ENCODE measurements at regions not wholly inside any gene's neighbourhood (a gene's known extent, or its start where the extent isn't known, plus 50 kb on each side); places are given as distances from the start of the nearest gene placed in this dataset.

GRCh38 chr13:106850973-106851650, 283.2 kb upstream of the ARGLU1 start:
- H3K27ac ChIP-seq: no peak overlapping the region
- TF ChIP-seq CTCF (IDR thresholded peaks at IDR 0.05; ENCODE audit: low read depth, low read length): no peak
- no peaks in the 10 kb centered on the region for H3K27me3 ChIP-seq (ENCODE audit: insufficient read depth, low read depth, severe bottlenecking)
- DNase-seq: no peak
- no peaks in the 10 kb centered on the region for H3K36me3 ChIP-seq
- H3K4me3 ChIP-seq (ENCODE audit: low read depth, low read length): no peak overlapping the region
- H3K9me3 ChIP-seq (ENCODE audit: severe bottlenecking): no peaks in the 10 kb centered on the region

GRCh38 chr13:106846571-106847448, 278.9 kb upstream of the ARGLU1 start:
- no peak overlapping the region for H3K4me3 ChIP-seq (ENCODE audit: low read depth, low read length)
- no peaks in the 10 kb centered on the region for H3K36me3 ChIP-seq
- H3K9me3 ChIP-seq (ENCODE audit: severe bottlenecking): no peaks in the 10 kb centered on the region
- peaks cover 2% of the 10 kb centered on the region for H3K27me3 ChIP-seq (ENCODE audit: insufficient read depth, low read depth, severe bottlenecking)
- no peak for TF ChIP-seq CTCF (IDR thresholded peaks at IDR 0.05; ENCODE audit: low read depth, low read length)
- no peak overlapping the region for H3K27ac ChIP-seq
- no peak for DNase-seq

- H3K4me3 ChIP-seq (ENCODE audit: low read depth, low read length): no peak overlapping the region
- no peak overlapping the region for H3K27ac ChIP-seq
- H3K36me3 ChIP-seq: no peaks in the 10 kb centered on the region
- no peak for TF ChIP-seq CTCF (IDR thresholded peaks at IDR 0.05; ENCODE audit: low read depth, low read length)
- peaks cover 13% of the 10 kb centered on the region for H3K27me3 ChIP-seq (ENCODE audit: insufficient read depth, low read depth, severe bottlenecking)
- H3K9me3 ChIP-seq (ENCODE audit: severe bottlenecking): no peaks in the 10 kb centered on the region
- no peak for DNase-seq
Measured at GRCh38 chr13:106836186-106836802, 268.4 kb upstream of the ARGLU1 start.

GRCh38 chr13:106835477-106835876, 267.5 kb upstream of the ARGLU1 start:
- no peak for TF ChIP-seq CTCF (IDR thresholded peaks at IDR 0.05; ENCODE audit: low read depth, low read length)

GRCh38 chr13:106821979-106822378, 254.0 kb upstream of the ARGLU1 start:
- DNase-seq: no peak
- Histone ChIP-seq H3K27ac (no peak overlapping the region), H3K4me3 (ENCODE audit: low read depth, low read length) (no peak overlapping the region), H3K27me3 (ENCODE audit: insufficient read depth, low read depth, severe bottlenecking) (no peaks in the 10 kb centered on the region), H3K36me3 (no peaks in the 10 kb centered on the region), H3K9me3 (ENCODE audit: severe bottlenecking) (peaks cover 4% of the 10 kb centered on the region)
- TF ChIP-seq CTCF (IDR thresholded peaks at IDR 0.05; ENCODE audit: low read depth, low read length): no peak

More at GRCh38 chr13:106835477-106835876, 267.5 kb upstream of the ARGLU1 start:
- Histone ChIP-seq H3K9me3 (ENCODE audit: severe bottlenecking) (no peaks in the 10 kb centered on the region), H3K27me3 (ENCODE audit: insufficient read depth, low read depth, severe bottlenecking) (peaks cover 8% of the 10 kb centered on the region), H3K27ac (no peak overlapping the region), H3K36me3 (no peaks in the 10 kb centered on the region), H3K4me3 (ENCODE audit: low read depth, low read length) (no peak overlapping the region)
- DNase-seq: no peak

Data from WERI-Rb-1 (cell line).